B cell (primary cell): ENCODE measurements at regions not wholly inside any gene's neighbourhood (a gene's known extent, or its start where the extent isn't known, plus 50 kb on each side); places are given as distances from the start of the nearest gene placed in this dataset.
A peak's percentile ranks its signal among the peaks of the same experiment; 100 is the strongest.

ENCODE experiments used
- ATAC-seq: fragments of 200-7000 bp; cut with Tn5 transposase; one replicate; pipeline ENCODE4 v1.10.0; 2021; ENCODE audit warnings: low read depth, mild to moderate bottlenecking, moderate number of reproducible peaks, moderate library complexity
- CTCF ChIA-PET: fragments of 350-600 bp; sonication (Branson Sonifier 250); formaldehyde crosslinking; loops from one replicate; lab custom pipeline; 2021; ENCODE audit warnings: antibody characterized with exemption, inconsistent platforms; lab: Charles Lee
- POLR2A ChIA-PET: fragments of 350-600 bp; sonication (Branson Sonifier 250); formaldehyde crosslinking; loops from one replicate; lab custom pipeline; 2021; ENCODE audit warnings: antibody characterized with exemption; lab: Charles Lee
- DNase-seq: peaks from one replicate; pipeline ENCODE4 v3.0.0; 2013
- H2AFZ ChIP-seq: 2 replicates; pipeline ENCODE4 v1.6.1; 2012; ENCODE audit warnings: mild to moderate bottlenecking, low read depth, low read length; ENCODE audit not compliant: insufficient read depth, poor library complexity, severe bottlenecking
- H3K27ac ChIP-seq, 2 donors: 1 replicate in 1 of 2; 2 replicates in 1 of 2; pipeline ENCODE4 v1.5.1; 2012 to 2013; ENCODE audit warnings: low read length in 2 of 2, mild to moderate bottlenecking in 2 of 2, moderate library complexity in 1 of 2
- H3K27me3 ChIP-seq, 4 experiments: fragments of 200-600 bp in 1 of 4; sonication (generic) in 1 of 4; replicated peaks in 1 of 4; 1 replicate in 2 of 4; 2 replicates in 2 of 4; pipeline versions ENCODE4 v1.6.1 to v1.7.0; 2013 to 2016; ENCODE audit warnings: low read length in 3 of 4, mild to moderate bottlenecking in 2 of 4, mixed read lengths in 1 of 4, moderate library complexity in 1 of 4; ENCODE audit not compliant: insufficient read depth in 4 of 4, control insufficient read depth in 3 of 4; ENCODE audit errors: control extremely low read depth in 1 of 4
- H3K36me3 ChIP-seq, 2 experiments: replicated peaks in 1 of 2; 1 replicate in 1 of 2; 2 replicates in 1 of 2; pipeline versions ENCODE4 v1.6.1 to v1.7.1; 2013; ENCODE audit warnings: low read length in 1 of 2; ENCODE audit not compliant: insufficient read depth in 2 of 2, control insufficient read depth in 1 of 2; ENCODE audit errors: control extremely low read depth in 1 of 2, extremely low read depth in 1 of 2
- H3K4me1 ChIP-seq, 2 donors: fragments of 200-600 bp in 1 of 2; sonication (generic) in 1 of 2; 1 replicate in 1 of 2; 2 replicates in 1 of 2; pipeline versions ENCODE4 v1.5.1 to v1.6.1; 2013 to 2017; ENCODE audit warnings: low read length in 2 of 2; ENCODE audit not compliant: control insufficient read depth in 2 of 2, insufficient read depth in 2 of 2
- H3K4me2 ChIP-seq: replicated peaks from 2 replicates; pipeline ENCODE3; 2012; ENCODE audit warnings: mild to moderate bottlenecking, low read depth, low read length; ENCODE audit not compliant: poor library complexity, severe bottlenecking
- H3K4me3 ChIP-seq, 5 experiments: fragments of 200-600 bp in 1 of 5; sonication (generic) in 1 of 5; 1 replicate in 3 of 5; 2 replicates in 2 of 5; pipeline versions ENCODE4 v1.5.1 to v1.7.0; 2011 to 2016; ENCODE audit warnings: low read length in 4 of 5, mild to moderate bottlenecking in 4 of 5, low read depth in 2 of 5, control low read depth in 1 of 5, moderate library complexity in 1 of 5; ENCODE audit not compliant: insufficient read depth in 1 of 5; ENCODE audit errors: control extremely low read depth in 1 of 5, extremely low read depth in 1 of 5
- H3K79me2 ChIP-seq: fragments of 200-600 bp; sonication (generic); one replicate; pipeline ENCODE4 v1.6.0; 2016; ENCODE audit warnings: low read length; ENCODE audit not compliant: control insufficient read depth, insufficient read depth
- H3K9ac ChIP-seq: fragments of 200-600 bp; sonication (generic); 2 replicates; pipeline ENCODE4 v1.6.1; 2017; ENCODE audit warnings: mild to moderate bottlenecking, low read length, moderate library complexity
- H3K9me3 ChIP-seq, 3 donors: one replicate each; pipeline versions ENCODE4 v1.6.1 to v1.7.1; 2013; ENCODE audit warnings: low read length in 2 of 3; ENCODE audit not compliant: control insufficient read depth in 2 of 3, insufficient read depth in 1 of 3; ENCODE audit errors: control extremely low read depth in 1 of 3
- H4K20me1 ChIP-seq: 2 replicates; pipeline ENCODE4 v1.6.0; 2012; ENCODE audit warnings: mild to moderate bottlenecking, low read length; ENCODE audit not compliant: insufficient read depth, control insufficient read depth, poor library complexity, severe bottlenecking
- H3K27ac Mint-ChIP-seq: one replicate; pipeline ENCODE4 v1.8.0; 2021; ENCODE audit warnings: mixed read lengths
- H3K27me3 Mint-ChIP-seq: one replicate; pipeline ENCODE4 v1.8.0; 2021; ENCODE audit warnings: mixed read lengths
- H3K4me1 Mint-ChIP-seq: one replicate; pipeline ENCODE4 v1.8.0; 2021; ENCODE audit warnings: mixed read lengths
- H3K4me3 Mint-ChIP-seq: one replicate; pipeline ENCODE4 v1.8.0; 2021; ENCODE audit warnings: mixed read lengths
- H3K9me3 Mint-ChIP-seq: one replicate; pipeline ENCODE4 v1.8.0; 2022; ENCODE audit warnings: mixed read lengths; ENCODE audit not compliant: insufficient read depth
- EZH2 ChIP-seq: IDR thresholded peaks from 2 replicates; pipeline ENCODE4 v1.6.1; 2012; ENCODE audit warnings: borderline replicate concordance, low read depth, mild to moderate bottlenecking, moderate library complexity, low read length; ENCODE audit not compliant: insufficient read depth, poor library complexity, severe bottlenecking
- WGBS: methylation state at CpG from one replicate; pipeline ENCODE4 v1.1.5; 2013; ENCODE audit warnings: missing lambda C conversion rate; ENCODE audit not compliant: insufficient coverage; 5-methylcytosine and 5-hydroxymethylcytosine counted together
- intact Hi-C: fragments of 100-400 bp; cut with micrococcal nuclease; formaldehyde crosslinking; loops from one replicate; pipeline ENCODE4 v1.10.0; 2022
- TF ChIP-seq, protein P1 (sequence below): fragments of 200-600 bp; IDR thresholded peaks from one replicate; pipeline ENCODE4 v1.8.0; 2022; ENCODE audit warnings: antibody characterized with exemption, mild to moderate bottlenecking

- TF ChIP-seq, protein P1, sequence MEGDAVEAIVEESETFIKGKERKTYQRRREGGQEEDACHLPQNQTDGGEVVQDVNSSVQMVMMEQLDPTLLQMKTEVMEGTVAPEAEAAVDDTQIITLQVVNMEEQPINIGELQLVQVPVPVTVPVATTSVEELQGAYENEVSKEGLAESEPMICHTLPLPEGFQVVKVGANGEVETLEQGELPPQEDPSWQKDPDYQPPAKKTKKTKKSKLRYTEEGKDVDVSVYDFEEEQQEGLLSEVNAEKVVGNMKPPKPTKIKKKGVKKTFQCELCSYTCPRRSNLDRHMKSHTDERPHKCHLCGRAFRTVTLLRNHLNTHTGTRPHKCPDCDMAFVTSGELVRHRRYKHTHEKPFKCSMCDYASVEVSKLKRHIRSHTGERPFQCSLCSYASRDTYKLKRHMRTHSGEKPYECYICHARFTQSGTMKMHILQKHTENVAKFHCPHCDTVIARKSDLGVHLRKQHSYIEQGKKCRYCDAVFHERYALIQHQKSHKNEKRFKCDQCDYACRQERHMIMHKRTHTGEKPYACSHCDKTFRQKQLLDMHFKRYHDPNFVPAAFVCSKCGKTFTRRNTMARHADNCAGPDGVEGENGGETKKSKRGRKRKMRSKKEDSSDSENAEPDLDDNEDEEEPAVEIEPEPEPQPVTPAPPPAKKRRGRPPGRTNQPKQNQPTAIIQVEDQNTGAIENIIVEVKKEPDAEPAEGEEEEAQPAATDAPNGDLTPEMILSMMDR: peak; percentile 87
- no peak for TF ChIP-seq EZH2
- no peak overlapping the region for H3K27ac Mint-ChIP-seq
- H3K9ac ChIP-seq: peak overlapping the region; percentile 60
- peak overlapping the region in 3 of 5 experiments; percentile 43 to 60 (median 56) for H3K4me3 ChIP-seq
- H3K4me1 ChIP-seq: peaks cover 0 to 4% of the 10 kb centered on the region in 2 donors
- ChIA-PET POLR2A (no interaction called here), CTCF (no interaction called here)
- peaks cover 28% of the 10 kb centered on the region for H3K27me3 Mint-ChIP-seq
- H2AFZ ChIP-seq: peak overlapping the region; percentile 83
- ATAC-seq (peak; percentile 86), DNase-seq (peak; percentile 75)
- 2% methylated on average over 57 of the region's 58 CpGs for WGBS
- peaks cover 0 to 10% (median 0%) of the 10 kb centered on the region in 4 experiments for H3K27me3 ChIP-seq
- H3K27ac ChIP-seq: no peak overlapping the region
- H3K4me1 Mint-ChIP-seq: peaks cover 2% of the 10 kb centered on the region
- peaks cover 0 to under 1% (median 0%) of the 10 kb centered on the region in 3 donors for H3K9me3 ChIP-seq
- no peaks in the 10 kb centered on the region for H4K20me1 ChIP-seq
- H3K4me3 Mint-ChIP-seq: peak overlapping the region; percentile 76
- H3K9me3 Mint-ChIP-seq: no peaks in the 10 kb centered on the region
- no peaks in the 10 kb centered on the region for H3K36me3 ChIP-seq
- no peaks in the 10 kb centered on the region for H3K79me2 ChIP-seq
- H3K4me2 ChIP-seq: peak overlapping the region; percentile 86
- intact Hi-C loops: loop anchor here (10.0 kb wide), 1 partner anchor 274 kb away; no protein-coding TSS in a partner anchor
Observed at GRCh38 chr5:2038321-2039179, 155.8 kb upstream of the IRX4 start.

- ChIA-PET CTCF (interaction anchor here (1.1 kb wide), 1 partner anchor 273 kb away, joined by 3 read pairs; no protein-coding TSS in a partner anchor), POLR2A (no interaction called here)
- Histone ChIP-seq H2AFZ (no peak overlapping the region), H3K4me1 (peaks cover 0 to 4% of the 10 kb centered on the region in 2 donors), H3K9me3 (peaks cover 0 to 3% (median 0%) of the 10 kb centered on the region in 3 donors), H3K27ac (no peak overlapping the region), H3K27me3 (peaks cover 0 to 8% (median 0%) of the 10 kb centered on the region in 4 experiments), H3K79me2 (no peaks in the 10 kb centered on the region), H3K9ac (no peak overlapping the region), H3K4me3 (no peak overlapping the region), H3K36me3 (no peaks in the 10 kb centered on the region), H3K4me2 (no peak overlapping the region), H4K20me1 (no peaks in the 10 kb centered on the region)
- DNase-seq (no peak), ATAC-seq (no peak)
- intact Hi-C loops: loop anchor here (10.0 kb wide), 1 partner anchor 272 kb away; no protein-coding TSS in a partner anchor
- no peak overlapping the region for H3K4me3 Mint-ChIP-seq
- peaks cover 2% of the 10 kb centered on the region for H3K4me1 Mint-ChIP-seq
- TF ChIP-seq, protein P1: no peak
- TF ChIP-seq EZH2: no peak
- H3K27me3 Mint-ChIP-seq: peaks cover 43% of the 10 kb centered on the region
- H3K9me3 Mint-ChIP-seq: peaks cover 4% of the 10 kb centered on the region
- 95% methylated on average over 3 of the region's 6 CpGs for WGBS
- H3K27ac Mint-ChIP-seq: no peak overlapping the region
Observed at GRCh38 chr5:2036885-2037284, 154.2 kb upstream of the IRX4 start.
